Upper lobe of right lung (tissue), 1 donor: ENCODE measurements at regions not wholly inside any gene's neighbourhood (a gene's known extent, or its start where the extent isn't known, plus 50 kb on each side); places are given as distances from the start of the nearest gene placed in this dataset.

Experiments
- ATAC-seq: fragments of 200-7000 bp; cut with Tn5 transposase; one replicate; pipeline ENCODE4 v1.9.1; 2020; ENCODE audit warnings: mild to moderate bottlenecking, moderate library complexity
- DNase-seq: peaks from one replicate; pipeline ENCODE4 v3.0.0-alpha.2; 2020
- H3K27ac ChIP-seq: fragments of 200-600 bp; one replicate; pipeline ENCODE4 v1.8.0; 2022
- H3K27me3 ChIP-seq: fragments of 200-600 bp; one replicate; pipeline ENCODE4 v1.8.0; 2022; ENCODE audit warnings: mild to moderate bottlenecking
- H3K36me3 ChIP-seq: fragments of 200-600 bp; one replicate; pipeline ENCODE4 v1.8.0; 2022
- H3K4me1 ChIP-seq: fragments of 200-600 bp; one replicate; pipeline ENCODE4 v1.8.0; 2022
- H3K4me3 ChIP-seq: fragments of 200-600 bp; one replicate; pipeline ENCODE4 v1.8.0; 2022; ENCODE audit warnings: mild to moderate bottlenecking
- H3K9me3 ChIP-seq: fragments of 200-600 bp; one replicate; pipeline ENCODE4 v1.8.0; 2022
- CTCF ChIP-seq: fragments of 200-600 bp; IDR thresholded peaks from one replicate; pipeline ENCODE4 v1.8.0; 2022; ENCODE audit warnings: antibody characterized with exemption
- intact Hi-C: fragments of 100-400 bp; cut with DNase I; formaldehyde crosslinking; loops from one replicate; pipeline ENCODE4 v1.11.0; 2022
- donor health status: DM: no; HTN: yes; CAD: no; lungs with severe emphysema.

DNA sequence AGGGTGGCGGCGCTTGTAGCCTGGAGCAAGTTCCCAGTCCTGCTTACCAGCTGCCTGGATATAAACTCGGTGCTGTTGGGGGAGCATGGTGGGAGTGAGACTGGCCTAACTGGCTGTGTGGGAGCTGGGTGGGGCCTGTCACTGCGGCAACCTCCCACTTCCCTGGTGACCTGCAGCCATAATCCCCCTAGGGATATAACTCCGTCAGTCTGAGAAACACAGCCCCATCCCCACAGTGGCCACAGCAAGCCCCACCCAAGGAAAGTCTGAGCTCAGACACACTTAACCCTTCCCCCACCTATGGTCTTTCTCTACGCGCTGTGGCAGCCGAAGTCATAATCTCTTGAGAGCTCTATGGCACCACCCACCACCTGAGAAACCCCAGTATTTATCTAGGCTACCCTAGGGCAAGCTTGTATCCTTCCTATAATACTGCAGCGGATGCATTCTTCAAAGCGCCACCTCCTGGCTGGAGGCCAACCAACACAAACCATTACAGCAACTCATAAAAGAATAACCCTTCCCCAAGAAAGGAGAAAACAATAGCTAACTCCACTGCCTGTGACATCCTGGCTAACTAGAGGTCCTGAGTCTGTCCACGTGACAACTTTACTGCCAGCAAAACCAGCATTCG, 57.4 kb downstream of the ZNF648 start:
- no peaks in the 10 kb centered on the region for H3K27me3 ChIP-seq
- no peak for ATAC-seq
- H3K4me1 ChIP-seq: no peaks in the 10 kb centered on the region
- DNase-seq: no peak
- no peak for TF ChIP-seq CTCF
- no peaks in the 10 kb centered on the region for H3K36me3 ChIP-seq
- H3K9me3 ChIP-seq: no peaks in the 10 kb centered on the region
- intact Hi-C loops: no loop called here
- H3K27ac ChIP-seq: no peak overlapping the region
- H3K4me3 ChIP-seq: no peak overlapping the region

GRCh38 chr1:182003025-182003725, 58.3 kb downstream of the ZNF648 start:
- H3K36me3 ChIP-seq: no peaks in the 10 kb centered on the region
- H3K4me1 ChIP-seq: no peaks in the 10 kb centered on the region
- DNase-seq: no peak
- ATAC-seq: no peak
- H3K27ac ChIP-seq: peak overlapping the region; percentile 24
- TF ChIP-seq CTCF: no peak
- intact Hi-C loops: no loop called here
- H3K27me3 ChIP-seq: no peaks in the 10 kb centered on the region
- H3K9me3 ChIP-seq: no peaks in the 10 kb centered on the region
- no peak overlapping the region for H3K4me3 ChIP-seq

DNA sequence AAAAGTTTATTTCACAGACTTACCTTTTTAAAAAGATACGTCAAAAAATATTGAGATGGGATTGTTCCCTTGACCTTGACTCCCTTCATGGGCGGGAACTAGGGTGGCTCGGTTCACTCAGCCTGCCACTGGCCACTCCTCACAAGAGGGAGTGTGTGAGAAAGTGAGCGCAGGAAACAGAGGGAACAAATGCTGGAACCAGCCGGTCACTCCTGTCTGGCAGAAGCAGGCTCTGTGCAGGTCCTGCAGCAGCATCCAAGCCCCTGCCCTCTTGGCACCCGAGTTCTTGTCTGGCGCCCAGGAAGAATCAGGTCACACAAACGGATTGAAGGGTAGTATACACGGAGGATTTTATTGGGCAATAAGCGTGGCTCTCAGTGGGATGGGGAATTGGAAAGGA, 58.9 kb downstream of the ZNF648 start:
- Histone ChIP-seq H3K4me3 (no peak overlapping the region), H3K27ac (no peak overlapping the region), H3K36me3 (no peaks in the 10 kb centered on the region), H3K27me3 (no peaks in the 10 kb centered on the region), H3K4me1 (no peaks in the 10 kb centered on the region), H3K9me3 (no peaks in the 10 kb centered on the region)
- ATAC-seq: no peak
- intact Hi-C loops: no loop called here
- DNase-seq: no peak
- no peak for TF ChIP-seq CTCF

DNA sequence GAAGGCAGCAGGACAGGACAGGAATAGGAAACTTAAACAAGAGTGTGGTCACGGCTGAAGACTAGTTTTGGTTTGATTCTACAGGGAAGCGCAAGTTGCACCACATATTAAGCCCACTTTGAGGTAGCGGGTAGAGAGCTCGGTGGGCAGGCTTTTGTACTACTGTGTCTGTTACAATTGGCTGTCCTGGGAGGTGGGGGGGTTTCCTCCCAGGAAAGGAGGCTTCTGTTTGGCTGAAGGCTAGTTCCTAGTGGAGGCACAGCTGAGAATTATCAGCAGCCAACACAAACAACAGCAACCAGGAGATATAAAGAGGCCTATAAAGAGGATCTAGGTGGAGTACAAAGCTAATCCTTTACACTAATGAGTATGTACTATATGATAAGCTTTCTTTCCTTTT, 62.7 kb downstream of the ZNF648 start:
- TF ChIP-seq CTCF: no peak
- ATAC-seq: no peak
- intact Hi-C loops: no loop called here

GRCh38 chr1:181992072-181992471, 69.4 kb downstream of the ZNF648 start:
- intact Hi-C loops: no loop called here
- ATAC-seq (no peak), DNase-seq (no peak)
- Histone ChIP-seq H3K36me3 (no peaks in the 10 kb centered on the region), H3K9me3 (no peaks in the 10 kb centered on the region), H3K4me1 (no peaks in the 10 kb centered on the region), H3K27me3 (no peaks in the 10 kb centered on the region), H3K27ac (no peak overlapping the region), H3K4me3 (no peak overlapping the region)
- TF ChIP-seq CTCF: no peak

More for the DNA sequence above, 62.7 kb downstream of the ZNF648 start:
- H3K27ac ChIP-seq: no peak overlapping the region
- DNase-seq: no peak
- no peaks in the 10 kb centered on the region for H3K4me1 ChIP-seq
- no peaks in the 10 kb centered on the region for H3K9me3 ChIP-seq
- H3K27me3 ChIP-seq: no peaks in the 10 kb centered on the region
- H3K36me3 ChIP-seq: no peaks in the 10 kb centered on the region
- H3K4me3 ChIP-seq: no peak overlapping the region
